HFFc6 (cell line): ENCODE measurements at regions not wholly inside any gene's neighbourhood (a gene's known extent, or its start where the extent isn't known, plus 50 kb on each side); places are given as distances from the start of the nearest gene placed in this dataset.
A peak's percentile ranks its signal among the peaks of the same experiment; 100 is the strongest.
"Not testable (repeated sequence)": the region's sequence is repeated elsewhere in the genome, so short reads cannot be mapped to it uniquely, and the experiment has no call there.

Experiments used
- DNase-seq: peaks from one replicate; pipeline ENCODE4 v3.0.0-alpha.2; 2018
- H3K27ac Mint-ChIP-seq: 2 replicates; pipeline ENCODE4 v1.8.0; 2020; ENCODE audit warnings: mild to moderate bottlenecking, mixed read lengths
- H3K27me3 Mint-ChIP-seq: 2 replicates; pipeline ENCODE4 v1.8.0; 2021; ENCODE audit warnings: mild to moderate bottlenecking, moderate library complexity, mixed read lengths; ENCODE audit not compliant: insufficient read depth
- H3K36me3 Mint-ChIP-seq: 2 replicates; pipeline ENCODE4 v1.8.0; 2021; ENCODE audit warnings: low read depth, mixed read lengths
- H3K4me1 Mint-ChIP-seq: 2 replicates; pipeline ENCODE4 v1.8.0; 2020; ENCODE audit warnings: low read depth, mixed read lengths
- H3K4me3 Mint-ChIP-seq: 2 replicates; pipeline ENCODE4 v1.8.0; 2020; ENCODE audit warnings: mild to moderate bottlenecking, moderate library complexity, mixed read lengths
- H3K9me3 Mint-ChIP-seq: 2 replicates; pipeline ENCODE4 v1.8.0; 2020; ENCODE audit warnings: mild to moderate bottlenecking, mixed read lengths
- TF ChIP-seq, protein P1 (sequence below): fragments of 200-600 bp; sonication (generic); IDR thresholded peaks from 2 replicates; pipeline ENCODE4 v1.5.0; 2021; ENCODE audit warnings: antibody characterized with exemption, mild to moderate bottlenecking

DNA sequence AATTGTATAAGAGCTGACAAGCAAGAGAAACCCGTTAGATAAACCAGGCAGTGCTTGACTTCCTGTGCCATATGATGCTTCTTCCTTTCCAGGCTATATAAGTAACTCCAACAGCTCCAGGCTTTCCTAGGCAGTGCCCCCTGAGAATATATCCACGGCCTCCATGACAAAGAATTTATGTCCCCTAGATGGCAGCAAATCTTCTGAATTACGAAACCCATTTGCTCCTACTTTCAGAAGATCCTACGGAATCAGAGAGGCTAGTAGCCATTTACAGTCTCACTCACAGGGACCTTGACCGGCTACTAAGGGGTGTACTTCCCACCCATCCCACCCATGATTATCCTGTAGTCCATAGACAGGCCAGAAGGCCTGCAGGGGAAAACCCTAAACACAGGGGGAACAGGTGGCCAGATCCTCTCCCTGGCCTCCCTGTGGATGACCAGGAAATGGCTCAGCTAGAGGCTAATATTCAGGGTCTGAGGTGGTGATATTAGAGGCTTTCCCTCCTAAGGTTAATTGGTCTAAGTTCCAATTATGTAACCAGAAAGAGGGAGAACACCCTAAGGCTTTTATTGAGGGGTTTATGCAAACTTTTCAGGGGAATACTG is 77.2 kb upstream of the DCD start:
- H3K36me3 Mint-ChIP-seq: no peaks in the 10 kb centered on the region
- no peak overlapping the region for H3K27ac Mint-ChIP-seq
- H3K27me3 Mint-ChIP-seq: peaks cover 14% of the 10 kb centered on the region
- H3K9me3 Mint-ChIP-seq: no peaks in the 10 kb centered on the region
- DNase-seq: peak; percentile 20
- H3K4me1 Mint-ChIP-seq: no peaks in the 10 kb centered on the region
- TF ChIP-seq, protein P1, sequence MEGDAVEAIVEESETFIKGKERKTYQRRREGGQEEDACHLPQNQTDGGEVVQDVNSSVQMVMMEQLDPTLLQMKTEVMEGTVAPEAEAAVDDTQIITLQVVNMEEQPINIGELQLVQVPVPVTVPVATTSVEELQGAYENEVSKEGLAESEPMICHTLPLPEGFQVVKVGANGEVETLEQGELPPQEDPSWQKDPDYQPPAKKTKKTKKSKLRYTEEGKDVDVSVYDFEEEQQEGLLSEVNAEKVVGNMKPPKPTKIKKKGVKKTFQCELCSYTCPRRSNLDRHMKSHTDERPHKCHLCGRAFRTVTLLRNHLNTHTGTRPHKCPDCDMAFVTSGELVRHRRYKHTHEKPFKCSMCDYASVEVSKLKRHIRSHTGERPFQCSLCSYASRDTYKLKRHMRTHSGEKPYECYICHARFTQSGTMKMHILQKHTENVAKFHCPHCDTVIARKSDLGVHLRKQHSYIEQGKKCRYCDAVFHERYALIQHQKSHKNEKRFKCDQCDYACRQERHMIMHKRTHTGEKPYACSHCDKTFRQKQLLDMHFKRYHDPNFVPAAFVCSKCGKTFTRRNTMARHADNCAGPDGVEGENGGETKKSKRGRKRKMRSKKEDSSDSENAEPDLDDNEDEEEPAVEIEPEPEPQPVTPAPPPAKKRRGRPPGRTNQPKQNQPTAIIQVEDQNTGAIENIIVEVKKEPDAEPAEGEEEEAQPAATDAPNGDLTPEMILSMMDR: peak; percentile 71
- H3K4me3 Mint-ChIP-seq: no peak overlapping the region

DNA sequence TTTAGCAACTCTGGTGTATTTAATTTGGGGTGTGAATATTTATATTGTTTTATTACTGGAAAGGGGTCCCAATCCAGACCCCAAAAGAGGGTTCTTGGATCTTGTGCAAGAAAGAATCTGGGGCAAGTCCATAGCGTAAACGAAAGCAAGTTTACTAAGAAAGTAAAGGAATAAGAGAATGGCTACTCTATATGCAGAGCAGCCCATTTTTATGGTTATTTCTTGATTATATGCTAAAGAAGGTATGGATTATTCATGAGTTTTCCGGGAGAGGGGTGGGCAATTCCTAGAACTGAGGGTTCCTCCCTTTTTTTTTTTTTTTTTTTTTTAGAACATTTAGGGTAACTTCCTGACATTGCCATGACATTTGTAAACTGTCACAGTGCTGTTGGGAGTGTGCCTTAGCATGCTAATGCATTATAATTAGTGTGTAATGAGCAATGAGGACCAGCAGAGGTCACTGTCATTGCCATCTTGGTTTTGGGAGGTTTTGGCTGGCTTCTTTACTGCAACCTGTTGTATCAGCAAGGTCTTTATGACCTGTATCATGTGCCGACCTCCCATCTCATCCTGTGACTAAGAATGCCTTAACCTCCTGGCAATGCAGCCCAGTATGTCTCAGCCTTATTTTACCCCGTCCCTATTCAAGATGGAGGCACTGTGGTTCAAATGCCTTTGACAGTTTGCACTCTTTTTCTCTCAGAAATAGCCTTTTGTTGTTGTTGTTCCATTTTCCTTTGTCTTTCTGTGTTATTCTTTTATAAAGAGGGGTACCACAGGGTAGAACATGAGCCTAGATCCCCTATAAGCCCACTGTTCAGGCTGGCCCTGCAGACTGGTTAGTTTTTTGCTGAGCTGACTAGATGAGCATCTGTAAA is 75.5 kb upstream of the DCD start:
- Mint-ChIP-seq H3K27ac (no peak overlapping the region), H3K4me1 (no peaks in the 10 kb centered on the region), H3K9me3 (no peaks in the 10 kb centered on the region), H3K27me3 (peaks cover 14% of the 10 kb centered on the region), H3K36me3 (no peaks in the 10 kb centered on the region), H3K4me3 (no peak overlapping the region)
- DNase-seq: no peak
- TF ChIP-seq, protein P1: peak; percentile 80

DNA sequence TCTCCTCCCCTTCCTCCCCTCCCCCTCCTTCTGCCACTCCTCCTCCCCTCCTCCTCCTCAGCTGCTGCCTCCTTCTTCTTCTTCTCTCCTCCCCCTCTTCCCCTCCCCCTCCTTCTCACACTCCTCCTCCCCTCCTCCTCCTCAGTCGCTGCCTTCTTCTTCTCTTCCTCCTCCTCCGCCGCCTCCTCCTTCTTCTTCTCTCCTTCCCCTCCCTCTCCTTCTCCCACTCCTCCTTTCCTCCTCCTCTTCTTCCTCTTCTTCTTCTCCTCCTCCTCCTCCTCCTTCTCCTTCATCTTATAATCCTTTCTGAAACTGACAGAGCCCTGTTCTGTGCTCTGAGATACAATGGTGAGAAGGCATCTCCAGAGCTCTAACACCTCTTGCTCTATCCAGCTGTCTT is 73.1 kb upstream of the DCD start:
- TF ChIP-seq, protein P1: no peak
- no peak overlapping the region for H3K27ac Mint-ChIP-seq
- no peak for DNase-seq
- H3K36me3 Mint-ChIP-seq: no peaks in the 10 kb centered on the region
- no peaks in the 10 kb centered on the region for H3K9me3 Mint-ChIP-seq
- H3K4me1 Mint-ChIP-seq: no peaks in the 10 kb centered on the region
- H3K4me3 Mint-ChIP-seq: no peak overlapping the region
- H3K27me3 Mint-ChIP-seq: peaks cover 9% of the 10 kb centered on the region

DNA sequence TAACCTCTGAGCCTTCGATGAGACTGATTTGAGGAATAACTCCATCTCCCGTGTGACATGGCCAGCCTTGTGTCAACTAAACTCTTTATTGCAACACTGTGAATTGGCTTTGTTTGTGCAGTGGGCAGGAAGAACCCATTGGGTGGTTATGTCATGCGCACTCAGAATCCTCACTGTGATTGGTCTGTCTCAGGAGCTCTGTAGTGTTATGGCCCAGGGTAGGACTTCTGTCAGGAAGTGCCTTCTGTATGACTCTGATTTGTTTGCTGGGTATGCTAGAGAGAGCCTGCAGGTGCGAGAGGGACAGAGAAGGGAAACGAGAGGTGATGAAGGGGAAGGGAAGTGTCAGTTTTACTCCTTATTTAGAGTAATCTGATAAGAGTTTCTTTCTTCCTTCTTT is 71.5 kb upstream of the DCD start:
- H3K27ac Mint-ChIP-seq: no peak overlapping the region
- H3K4me1 Mint-ChIP-seq: no peaks in the 10 kb centered on the region
- no peaks in the 10 kb centered on the region for H3K36me3 Mint-ChIP-seq
- TF ChIP-seq, protein P1: no peak
- H3K27me3 Mint-ChIP-seq: peaks cover 9% of the 10 kb centered on the region
- no peak for DNase-seq
- H3K9me3 Mint-ChIP-seq: no peaks in the 10 kb centered on the region
- H3K4me3 Mint-ChIP-seq: no peak overlapping the region

DNA sequence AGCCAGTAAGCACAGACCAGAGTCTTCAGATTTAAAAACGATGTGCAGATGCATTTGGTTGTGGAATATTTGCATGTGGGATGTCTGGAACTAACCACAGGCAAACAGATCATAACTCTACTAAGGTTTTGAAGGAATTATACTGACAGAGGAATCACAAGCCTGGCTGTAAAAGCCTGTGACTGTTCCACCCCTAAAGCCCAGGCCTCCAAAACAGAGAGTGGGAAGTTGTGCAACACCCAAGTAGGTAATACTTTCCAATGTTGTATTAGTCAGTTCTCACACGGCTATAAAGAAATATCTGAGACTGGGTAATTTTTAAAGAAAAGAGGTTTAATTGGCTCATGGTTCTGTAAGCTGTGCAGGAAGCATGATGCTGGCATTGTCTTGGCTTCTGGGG is 68.1 kb upstream of the DCD start:
- TF ChIP-seq, protein P1: no peak
- Mint-ChIP-seq H3K9me3 (no peaks in the 10 kb centered on the region), H3K27me3 (peaks cover 5% of the 10 kb centered on the region), H3K36me3 (no peaks in the 10 kb centered on the region), H3K4me1 (no peaks in the 10 kb centered on the region), H3K4me3 (no peak overlapping the region), H3K27ac (no peak overlapping the region)
- no peak for DNase-seq

DNA sequence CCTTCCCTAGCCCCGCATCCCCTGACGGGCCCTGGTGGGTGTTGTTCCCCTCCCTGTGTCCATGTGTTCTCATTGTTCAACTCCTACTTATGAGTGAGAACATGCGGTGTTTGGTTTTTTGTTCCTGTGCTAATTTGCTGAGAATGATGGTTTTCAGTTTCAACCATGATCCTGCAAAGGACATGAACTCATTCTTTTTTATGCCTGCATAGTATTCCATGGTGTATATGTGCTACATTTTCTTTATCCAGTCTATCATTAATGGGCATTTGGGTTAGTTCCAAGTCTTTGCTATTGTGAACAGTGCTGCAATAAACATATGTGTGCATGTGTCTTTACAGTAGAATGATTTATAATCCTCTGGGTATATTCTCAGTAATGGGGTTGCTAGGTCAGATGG is 65.7 kb upstream of the DCD start:
- H3K9me3 Mint-ChIP-seq, H3K4me3 Mint-ChIP-seq, H3K27me3 Mint-ChIP-seq, DNase-seq, H3K4me1 Mint-ChIP-seq, H3K27ac Mint-ChIP-seq, H3K36me3 Mint-ChIP-seq: not testable (repeated sequence)
